ENCODE measurements at regions not wholly inside any gene's neighbourhood (a gene's known extent, or its start where the extent isn't known, plus 50 kb on each side); places are given as distances from the start of the nearest gene placed in this dataset.

DNA sequence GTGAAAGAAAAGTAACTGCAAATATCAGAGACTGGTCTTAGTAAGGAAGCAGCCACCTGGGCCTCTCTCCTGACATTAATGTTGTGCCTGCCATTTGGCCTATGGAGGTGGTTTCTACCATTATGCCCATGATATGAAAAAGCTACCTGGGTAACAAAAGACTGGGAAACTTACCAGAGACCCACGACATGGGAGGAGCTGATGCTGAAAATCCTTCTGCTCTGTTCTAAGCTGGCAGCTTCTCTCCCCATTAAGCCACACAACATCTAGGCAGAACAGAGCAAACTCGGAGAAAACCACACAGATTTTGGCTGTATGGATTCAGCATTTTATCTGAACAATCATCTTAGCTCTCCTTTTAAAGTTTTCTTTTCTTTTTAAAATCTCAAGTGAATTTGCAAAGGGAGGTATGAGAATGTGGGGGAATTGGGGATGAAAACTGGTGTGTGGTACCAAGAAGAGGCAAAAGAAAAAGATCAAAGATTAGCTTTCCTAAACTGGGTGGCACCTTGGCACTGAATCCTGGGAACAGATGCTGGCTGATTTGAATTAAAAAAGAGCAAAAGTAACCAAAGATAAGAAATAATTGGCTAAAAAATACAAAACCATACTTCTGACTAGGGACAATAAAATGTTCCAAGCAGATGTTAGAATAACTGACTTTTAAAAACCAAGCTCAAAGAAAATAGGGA is 128.6 kb upstream of the ANKRD1 start:
- TF ChIP-seq POLR2AphosphoS5 (IDR thresholded peaks at IDR 0.05; ENCODE audit: low read depth, low read length) (no peak), FOXP2 (optimal IDR thresholded peaks at IDR 0.05; ENCODE audit: borderline replicate concordance, extremely low read depth, extremely low read length, insufficient read depth) (no peak), SIN3A (IDR thresholded peaks at IDR 0.05; ENCODE audit: borderline replicate concordance, insufficient read depth, low read length) (no peak), TAF1 (IDR thresholded peaks at IDR 0.05; ENCODE audit: borderline replicate concordance, insufficient read depth, low read length) (no peak)
- TF ChIP-seq, protein P1, sequence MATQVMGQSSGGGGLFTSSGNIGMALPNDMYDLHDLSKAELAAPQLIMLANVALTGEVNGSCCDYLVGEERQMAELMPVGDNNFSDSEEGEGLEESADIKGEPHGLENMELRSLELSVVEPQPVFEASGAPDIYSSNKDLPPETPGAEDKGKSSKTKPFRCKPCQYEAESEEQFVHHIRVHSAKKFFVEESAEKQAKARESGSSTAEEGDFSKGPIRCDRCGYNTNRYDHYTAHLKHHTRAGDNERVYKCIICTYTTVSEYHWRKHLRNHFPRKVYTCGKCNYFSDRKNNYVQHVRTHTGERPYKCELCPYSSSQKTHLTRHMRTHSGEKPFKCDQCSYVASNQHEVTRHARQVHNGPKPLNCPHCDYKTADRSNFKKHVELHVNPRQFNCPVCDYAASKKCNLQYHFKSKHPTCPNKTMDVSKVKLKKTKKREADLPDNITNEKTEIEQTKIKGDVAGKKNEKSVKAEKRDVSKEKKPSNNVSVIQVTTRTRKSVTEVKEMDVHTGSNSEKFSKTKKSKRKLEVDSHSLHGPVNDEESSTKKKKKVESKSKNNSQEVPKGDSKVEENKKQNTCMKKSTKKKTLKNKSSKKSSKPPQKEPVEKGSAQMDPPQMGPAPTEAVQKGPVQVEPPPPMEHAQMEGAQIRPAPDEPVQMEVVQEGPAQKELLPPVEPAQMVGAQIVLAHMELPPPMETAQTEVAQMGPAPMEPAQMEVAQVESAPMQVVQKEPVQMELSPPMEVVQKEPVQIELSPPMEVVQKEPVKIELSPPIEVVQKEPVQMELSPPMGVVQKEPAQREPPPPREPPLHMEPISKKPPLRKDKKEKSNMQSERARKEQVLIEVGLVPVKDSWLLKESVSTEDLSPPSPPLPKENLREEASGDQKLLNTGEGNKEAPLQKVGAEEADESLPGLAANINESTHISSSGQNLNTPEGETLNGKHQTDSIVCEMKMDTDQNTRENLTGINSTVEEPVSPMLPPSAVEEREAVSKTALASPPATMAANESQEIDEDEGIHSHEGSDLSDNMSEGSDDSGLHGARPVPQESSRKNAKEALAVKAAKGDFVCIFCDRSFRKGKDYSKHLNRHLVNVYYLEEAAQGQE (IDR thresholded peaks at IDR 0.05; ENCODE audit: insufficient read depth in 1 of 2, low read depth in 2 of 2, low read length in 2 of 2): no peak
